B cell (primary cell): ENCODE measurements at regions not wholly inside any gene's neighbourhood (a gene's known extent, or its start where the extent isn't known, plus 50 kb on each side); places are given as distances from the start of the nearest gene placed in this dataset.

Source experiments
- ATAC-seq: fragments of 200-7000 bp; cut with Tn5 transposase; one replicate; pipeline ENCODE4 v1.10.0; 2021; ENCODE audit warnings: low read depth, mild to moderate bottlenecking, moderate number of reproducible peaks, moderate library complexity
- CTCF ChIA-PET: fragments of 350-600 bp; sonication (Branson Sonifier 250); formaldehyde crosslinking; loops from one replicate; lab custom pipeline; 2021; ENCODE audit warnings: antibody characterized with exemption, inconsistent platforms; lab: Charles Lee
- POLR2A ChIA-PET: fragments of 350-600 bp; sonication (Branson Sonifier 250); formaldehyde crosslinking; loops from one replicate; lab custom pipeline; 2021; ENCODE audit warnings: antibody characterized with exemption; lab: Charles Lee
- DNase-seq: peaks from one replicate; pipeline ENCODE4 v3.0.0; 2013
- H2AFZ ChIP-seq: 2 replicates; pipeline ENCODE4 v1.6.1; 2012; ENCODE audit warnings: mild to moderate bottlenecking, low read depth, low read length; ENCODE audit not compliant: insufficient read depth, poor library complexity, severe bottlenecking
- H3K27ac ChIP-seq, 2 donors: 1 replicate in 1 of 2; 2 replicates in 1 of 2; pipeline ENCODE4 v1.5.1; 2012 to 2013; ENCODE audit warnings: low read length in 2 of 2, mild to moderate bottlenecking in 2 of 2, moderate library complexity in 1 of 2
- H3K27me3 ChIP-seq, 4 experiments: fragments of 200-600 bp in 1 of 4; sonication (generic) in 1 of 4; replicated peaks in 1 of 4; 1 replicate in 2 of 4; 2 replicates in 2 of 4; pipeline versions ENCODE4 v1.6.1 to v1.7.0; 2013 to 2016; ENCODE audit warnings: low read length in 3 of 4, mild to moderate bottlenecking in 2 of 4, mixed read lengths in 1 of 4, moderate library complexity in 1 of 4; ENCODE audit not compliant: insufficient read depth in 4 of 4, control insufficient read depth in 3 of 4; ENCODE audit errors: control extremely low read depth in 1 of 4
- H3K36me3 ChIP-seq, 2 experiments: replicated peaks in 1 of 2; 1 replicate in 1 of 2; 2 replicates in 1 of 2; pipeline versions ENCODE4 v1.6.1 to v1.7.1; 2013; ENCODE audit warnings: low read length in 1 of 2; ENCODE audit not compliant: insufficient read depth in 2 of 2, control insufficient read depth in 1 of 2; ENCODE audit errors: control extremely low read depth in 1 of 2, extremely low read depth in 1 of 2
- H3K4me1 ChIP-seq, 2 donors: fragments of 200-600 bp in 1 of 2; sonication (generic) in 1 of 2; 1 replicate in 1 of 2; 2 replicates in 1 of 2; pipeline versions ENCODE4 v1.5.1 to v1.6.1; 2013 to 2017; ENCODE audit warnings: low read length in 2 of 2; ENCODE audit not compliant: control insufficient read depth in 2 of 2, insufficient read depth in 2 of 2
- H3K4me2 ChIP-seq: replicated peaks from 2 replicates; pipeline ENCODE3; 2012; ENCODE audit warnings: mild to moderate bottlenecking, low read depth, low read length; ENCODE audit not compliant: poor library complexity, severe bottlenecking
- H3K4me3 ChIP-seq, 5 experiments: fragments of 200-600 bp in 1 of 5; sonication (generic) in 1 of 5; 1 replicate in 3 of 5; 2 replicates in 2 of 5; pipeline versions ENCODE4 v1.5.1 to v1.7.0; 2011 to 2016; ENCODE audit warnings: low read length in 4 of 5, mild to moderate bottlenecking in 4 of 5, low read depth in 2 of 5, control low read depth in 1 of 5, moderate library complexity in 1 of 5; ENCODE audit not compliant: insufficient read depth in 1 of 5; ENCODE audit errors: control extremely low read depth in 1 of 5, extremely low read depth in 1 of 5
- H3K79me2 ChIP-seq: fragments of 200-600 bp; sonication (generic); one replicate; pipeline ENCODE4 v1.6.0; 2016; ENCODE audit warnings: low read length; ENCODE audit not compliant: control insufficient read depth, insufficient read depth
- H3K9ac ChIP-seq: fragments of 200-600 bp; sonication (generic); 2 replicates; pipeline ENCODE4 v1.6.1; 2017; ENCODE audit warnings: mild to moderate bottlenecking, low read length, moderate library complexity
- H3K9me3 ChIP-seq, 3 donors: one replicate each; pipeline versions ENCODE4 v1.6.1 to v1.7.1; 2013; ENCODE audit warnings: low read length in 2 of 3; ENCODE audit not compliant: control insufficient read depth in 2 of 3, insufficient read depth in 1 of 3; ENCODE audit errors: control extremely low read depth in 1 of 3
- H4K20me1 ChIP-seq: 2 replicates; pipeline ENCODE4 v1.6.0; 2012; ENCODE audit warnings: mild to moderate bottlenecking, low read length; ENCODE audit not compliant: insufficient read depth, control insufficient read depth, poor library complexity, severe bottlenecking
- H3K27ac Mint-ChIP-seq: one replicate; pipeline ENCODE4 v1.8.0; 2021; ENCODE audit warnings: mixed read lengths
- H3K27me3 Mint-ChIP-seq: one replicate; pipeline ENCODE4 v1.8.0; 2021; ENCODE audit warnings: mixed read lengths
- H3K4me1 Mint-ChIP-seq: one replicate; pipeline ENCODE4 v1.8.0; 2021; ENCODE audit warnings: mixed read lengths
- H3K4me3 Mint-ChIP-seq: one replicate; pipeline ENCODE4 v1.8.0; 2021; ENCODE audit warnings: mixed read lengths
- H3K9me3 Mint-ChIP-seq: one replicate; pipeline ENCODE4 v1.8.0; 2022; ENCODE audit warnings: mixed read lengths; ENCODE audit not compliant: insufficient read depth
- CTCF ChIP-seq: fragments of 200-600 bp; IDR thresholded peaks from one replicate; pipeline ENCODE4 v1.8.0; 2022; ENCODE audit warnings: antibody characterized with exemption, mild to moderate bottlenecking
- EZH2 ChIP-seq: IDR thresholded peaks from 2 replicates; pipeline ENCODE4 v1.6.1; 2012; ENCODE audit warnings: borderline replicate concordance, low read depth, mild to moderate bottlenecking, moderate library complexity, low read length; ENCODE audit not compliant: insufficient read depth, poor library complexity, severe bottlenecking
- WGBS: methylation state at CpG from one replicate; pipeline ENCODE4 v1.1.5; 2013; ENCODE audit warnings: missing lambda C conversion rate; ENCODE audit not compliant: insufficient coverage; 5-methylcytosine and 5-hydroxymethylcytosine counted together
- intact Hi-C: fragments of 100-400 bp; cut with micrococcal nuclease; formaldehyde crosslinking; loops from one replicate; pipeline ENCODE4 v1.10.0; 2022

DNA sequence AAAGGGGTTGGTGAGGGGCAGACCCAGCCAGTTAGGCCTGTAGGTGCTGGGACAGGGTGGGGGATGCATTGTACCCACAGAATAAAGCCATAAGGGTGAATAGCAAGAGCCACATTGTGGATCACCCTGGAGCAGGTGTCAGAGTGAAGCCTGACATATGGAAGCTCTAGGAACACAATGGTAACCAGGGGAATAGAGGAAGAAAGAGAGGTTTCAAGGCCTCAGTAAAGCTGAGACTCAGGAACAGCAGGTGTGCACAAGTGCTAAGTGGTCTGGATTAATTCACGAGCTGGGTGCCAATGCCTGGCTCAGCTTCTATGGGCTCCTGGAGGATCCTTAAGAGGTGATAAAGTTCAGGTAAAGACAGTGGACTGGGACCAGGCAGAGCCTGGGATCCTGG, 323.7 kb upstream of the CTNNB1 start:
- Histone ChIP-seq H2AFZ (no peak overlapping the region), H3K27ac (no peak overlapping the region), H3K27me3 (no peaks in the 10 kb centered on the region), H3K9ac (no peak overlapping the region), H3K4me2 (no peak overlapping the region), H3K4me3 (no peak overlapping the region), H3K9me3 (no peaks in the 10 kb centered on the region), H3K79me2 (no peaks in the 10 kb centered on the region), H4K20me1 (no peaks in the 10 kb centered on the region), H3K4me1 (no peaks in the 10 kb centered on the region), H3K36me3 (no peaks in the 10 kb centered on the region)
- DNase-seq (no peak), ATAC-seq (no peak)
- CTCF ChIA-PET, result no interaction called here
- Mint-ChIP-seq H3K4me3 (no peak overlapping the region), H3K27me3 (no peaks in the 10 kb centered on the region), H3K27ac (no peak overlapping the region), H3K9me3 (no peaks in the 10 kb centered on the region), H3K4me1 (no peaks in the 10 kb centered on the region)
- WGBS, result no CpG with 5 or more reads among the region's 1 CpG
- TF ChIP-seq EZH2 (no peak), CTCF (no peak)
- POLR2A ChIA-PET, result no interaction called here
- intact Hi-C loops, result no loop called here

DNA sequence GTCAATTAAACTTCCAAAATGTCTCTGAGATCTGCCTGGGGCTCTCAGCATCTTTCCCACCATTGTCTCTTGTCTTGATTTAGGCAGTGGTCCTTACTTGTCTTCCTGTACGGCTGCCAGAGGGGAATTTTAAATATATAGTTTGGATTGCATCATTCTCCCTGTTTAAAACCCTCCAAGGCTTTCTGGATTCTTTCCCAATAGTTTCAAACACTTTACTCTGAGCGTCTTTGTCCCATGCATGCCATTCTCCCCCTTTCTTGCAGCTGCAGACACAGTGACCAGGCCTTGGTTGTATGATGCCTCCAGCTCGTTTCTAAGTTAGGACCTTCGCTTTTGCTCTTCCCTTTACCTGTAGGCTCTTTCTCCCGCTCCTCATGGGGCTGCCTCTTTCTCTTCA, 323.3 kb upstream of the CTNNB1 start:
- 77% methylated on average over 3 of the region's 5 CpGs for WGBS
- intact Hi-C loops, result no loop called here
- H3K79me2 ChIP-seq, result no peaks in the 10 kb centered on the region
- H2AFZ ChIP-seq, result no peak overlapping the region
- H3K27ac ChIP-seq, result no peak overlapping the region
- Mint-ChIP-seq H3K9me3 (no peaks in the 10 kb centered on the region), H3K4me1 (no peaks in the 10 kb centered on the region), H3K27me3 (no peaks in the 10 kb centered on the region), H3K4me3 (no peak overlapping the region), H3K27ac (no peak overlapping the region)
- no peak for DNase-seq
- no peaks in the 10 kb centered on the region for H3K36me3 ChIP-seq
- H3K27me3 ChIP-seq, result no peaks in the 10 kb centered on the region
- TF ChIP-seq CTCF (no peak), EZH2 (no peak)
- no peak for ATAC-seq
- H3K4me3 ChIP-seq, result no peak overlapping the region
- CTCF ChIA-PET, result no interaction called here
- no peak overlapping the region for H3K4me2 ChIP-seq
- no peaks in the 10 kb centered on the region for H4K20me1 ChIP-seq
- no peaks in the 10 kb centered on the region for H3K4me1 ChIP-seq
- H3K9ac ChIP-seq, result no peak overlapping the region
- no peaks in the 10 kb centered on the region for H3K9me3 ChIP-seq
- POLR2A ChIA-PET, result no interaction called here
